H1 (cell line): ENCODE measurements at regions not wholly inside any gene's neighbourhood (a gene's known extent, or its start where the extent isn't known, plus 50 kb on each side); places are given as distances from the start of the nearest gene placed in this dataset.

Source experiments
- CTCF ChIA-PET: fragments of 300-600 bp; sonication (Branson Sonifier 250); formaldehyde crosslinking; loops from one replicate; lab custom pipeline; 2021; ENCODE audit not compliant: partially characterized antibody; lab: Charles Lee
- POLR2A ChIA-PET: fragments of 300-600 bp; sonication (Branson Sonifier 250); formaldehyde crosslinking; loops from one replicate; lab custom pipeline; 2021; ENCODE audit warnings: inconsistent platforms; ENCODE audit not compliant: partially characterized antibody; lab: Charles Lee
- DNase-seq, 2 experiments: peaks; one replicate each; pipeline versions ENCODE4 v3.0.0 to v3.0.0-alpha.2; 2010 to 2022; ENCODE audit warnings: low spot score in 2 of 2, low read depth in 1 of 2, mixed read lengths in 1 of 2
- FAIRE-seq: peaks from 2 replicates; lab custom pipeline; 2011; peaks lifted over from hg19 to GRCh38; lab: Jason Lieb, UNC
- H2AFZ ChIP-seq: 2 replicates; pipeline ENCODE4 v1.8.1; 2012; ENCODE audit warnings: low read length, inconsistent platforms
- H2AK5ac ChIP-seq: 2 replicates; pipeline ENCODE4 v1.6.1; 2013; ENCODE audit warnings: low read depth, low read length
- H2BK120ac ChIP-seq: replicated peaks from 2 replicates; pipeline ENCODE3; 2013; ENCODE audit warnings: low read depth, low read length, inconsistent platforms
- H2BK12ac ChIP-seq: 2 replicates; pipeline ENCODE4 v1.6.1; 2013; ENCODE audit warnings: low read depth, low read length
- H2BK15ac ChIP-seq: 2 replicates; pipeline ENCODE4 v1.6.1; 2013; ENCODE audit warnings: low read length
- H2BK20ac ChIP-seq: 2 replicates; pipeline ENCODE4 v1.6.1; 2013; ENCODE audit warnings: low read length
- H2BK5ac ChIP-seq: 2 replicates; pipeline ENCODE4 v1.6.1; 2013; ENCODE audit warnings: low read depth, low read length
- H3K14ac ChIP-seq: 2 replicates; pipeline ENCODE4 v1.6.1; 2013; ENCODE audit warnings: inconsistent platforms; ENCODE audit not compliant: insufficient read length
- H3K18ac ChIP-seq: 2 replicates; pipeline ENCODE4 v1.6.1; 2013; ENCODE audit warnings: low read length; ENCODE audit errors: extremely low read depth
- H3K23ac ChIP-seq: 2 replicates; pipeline ENCODE4 v1.6.1; 2013; ENCODE audit warnings: inconsistent platforms; ENCODE audit not compliant: insufficient read length
- H3K23me2 ChIP-seq: 2 replicates; pipeline ENCODE4 v1.6.1; 2013; ENCODE audit warnings: low read depth, low read length
- H3K27ac ChIP-seq: 2 replicates; pipeline ENCODE4 v1.6.1; 2011; ENCODE audit warnings: low read depth, low read length, inconsistent platforms
- H3K27me3 ChIP-seq, 4 experiments: replicated peaks in 1 of 4; 1 replicate in 1 of 4; 2 replicates in 3 of 4; pipeline versions ENCODE4 v1.6.1 to v1.8.1; 2011 to 2013; ENCODE audit warnings: low read length in 3 of 4, mild to moderate bottlenecking in 3 of 4, inconsistent platforms in 2 of 4, mixed read lengths in 2 of 4, moderate library complexity in 1 of 4; ENCODE audit not compliant: control insufficient read depth in 3 of 4, insufficient read depth in 3 of 4; ENCODE audit errors: extremely low read depth in 1 of 4
- H3K36me3 ChIP-seq, 4 experiments: 2 replicates each; pipeline versions ENCODE4 v1.6.1 to v1.8.1; 2011 to 2013; ENCODE audit warnings: mild to moderate bottlenecking in 4 of 4, low read length in 3 of 4, moderate library complexity in 2 of 4, control low read depth in 1 of 4, inconsistent platforms in 1 of 4; ENCODE audit not compliant: insufficient read depth in 4 of 4, control insufficient read depth in 2 of 4
- H3K4ac ChIP-seq: replicated peaks from 2 replicates; pipeline ENCODE3; 2013; ENCODE audit warnings: low read length, low read depth, mixed read lengths, inconsistent platforms; ENCODE audit not compliant: insufficient read length
- H3K4me1 ChIP-seq, 4 experiments: replicated peaks in 1 of 4; 1 replicate in 1 of 4; 2 replicates in 3 of 4; pipeline versions ENCODE4 v1.6.1 to v1.8.1; 2011 to 2013; ENCODE audit warnings: low read length in 3 of 4, inconsistent platforms in 2 of 4, mixed read lengths in 1 of 4; ENCODE audit not compliant: insufficient read depth in 4 of 4, control insufficient read depth in 3 of 4
- H3K4me2 ChIP-seq, 2 experiments: 2 replicates each; pipeline versions ENCODE4 v1.6.1 to v1.8.1; 2011 to 2013; ENCODE audit warnings: low read depth in 2 of 2, low read length in 2 of 2, control low read depth in 1 of 2, inconsistent platforms in 1 of 2, mild to moderate bottlenecking in 1 of 2; ENCODE audit not compliant: insufficient read depth in 1 of 2
- H3K4me3 ChIP-seq, 4 experiments: fragments of 200-600, 300-600 bp in 1 of 4; sonication (generic), shearing (Covaris generic), sonication (Bioruptor Twin) in 1 of 4; 2 replicates each; pipeline versions ENCODE4 v1.5.1 to v1.8.1; 2011 to 2016; ENCODE audit warnings: low read length in 4 of 4, low read depth in 3 of 4, control low read depth in 2 of 4, inconsistent platforms in 2 of 4, mild to moderate bottlenecking in 2 of 4, mixed read lengths in 1 of 4, moderate library complexity in 1 of 4; ENCODE audit not compliant: insufficient read depth in 2 of 4; ENCODE audit errors: extremely low read depth in 1 of 4
- H3K56ac ChIP-seq: replicated peaks from 2 replicates; pipeline ENCODE3; 2013; ENCODE audit warnings: low read depth, mild to moderate bottlenecking, mixed read lengths, low read length, inconsistent platforms; ENCODE audit not compliant: insufficient read length
- H3K79me1 ChIP-seq: 2 replicates; pipeline ENCODE4 v1.6.1; 2013; ENCODE audit warnings: low read depth, low read length, control low read depth
- H3K79me2 ChIP-seq, 2 experiments: 2 replicates each; pipeline versions ENCODE4 v1.6.1 to v1.8.1; 2012 to 2013; ENCODE audit warnings: low read length in 2 of 2, mild to moderate bottlenecking in 2 of 2, inconsistent platforms in 1 of 2; ENCODE audit not compliant: insufficient read depth in 2 of 2, control insufficient read depth in 1 of 2
- H3K9ac ChIP-seq, 4 experiments: replicated peaks in 1 of 4; 1 replicate in 1 of 4; 2 replicates in 3 of 4; pipeline versions ENCODE4 v1.6.1 to v1.8.1; 2011 to 2013; ENCODE audit warnings: low read depth in 3 of 4, low read length in 3 of 4, control low read depth in 2 of 4, mild to moderate bottlenecking in 2 of 4, moderate library complexity in 2 of 4, inconsistent platforms in 1 of 4; ENCODE audit errors: extremely low read depth in 1 of 4
- H3K9me3 ChIP-seq, 2 experiments: 2 replicates each; pipeline versions ENCODE4 v1.6.1 to v1.8.1; 2012 to 2013; ENCODE audit warnings: mild to moderate bottlenecking in 2 of 2, moderate library complexity in 2 of 2, control low read depth in 1 of 2, inconsistent platforms in 1 of 2, low read depth in 1 of 2, low read length in 1 of 2, mixed read lengths in 1 of 2; ENCODE audit not compliant: insufficient read depth in 2 of 2
- H4K20me1 ChIP-seq, 2 experiments: replicated peaks in 1 of 2; 2 replicates each; pipeline versions ENCODE3 to v1.8.1; 2011 to 2013; ENCODE audit warnings: inconsistent platforms in 2 of 2, low read length in 2 of 2, mild to moderate bottlenecking in 1 of 2; ENCODE audit not compliant: insufficient read depth in 2 of 2, control insufficient read depth in 1 of 2
- H4K5ac ChIP-seq: 2 replicates; pipeline ENCODE4 v1.6.1; 2013; ENCODE audit warnings: low read length, low read depth, mixed read lengths, inconsistent platforms; ENCODE audit not compliant: insufficient read length
- H4K8ac ChIP-seq: 2 replicates; pipeline ENCODE4 v1.8.0; 2013; ENCODE audit warnings: mild to moderate bottlenecking, moderate library complexity, low read length, inconsistent platforms; ENCODE audit not compliant: insufficient read depth; ENCODE audit errors: extremely low read depth
- H4K91ac ChIP-seq: replicated peaks from 2 replicates; pipeline ENCODE3; 2013; ENCODE audit warnings: low read length, mixed read lengths, inconsistent platforms; ENCODE audit not compliant: insufficient read length
- BCL11A ChIP-seq, 2 experiments: IDR thresholded peaks; one replicate each; pipeline ENCODE4 v1.6.1; 2011; ENCODE audit warnings: low read depth in 2 of 2, low read length in 2 of 2, mild to moderate bottlenecking in 2 of 2
- BRCA1 ChIP-seq: IDR thresholded peaks from 2 replicates; pipeline ENCODE4 v1.6.1; 2012; ENCODE audit warnings: low read depth, low read length, improper control_type of control experiment
- SIRT6 ChIP-seq: IDR thresholded peaks from one replicate; pipeline ENCODE4 v1.7.1; 2012; ENCODE audit warnings: low read length, inconsistent platforms
- WGBS, 2 experiments: shearing (Covaris generic) in 1 of 2; methylation state at CpG; one replicate each; pipeline versions ENCODE4 v1.1.6 to v1.1.7; 2013 to 2015; ENCODE audit warnings: low lambda C conversion rate in 2 of 2, mixed read lengths in 2 of 2, inconsistent platforms in 1 of 2, low coverage in 1 of 2, missing lambda C conversion rate in 1 of 2; ENCODE audit not compliant: insufficient replicate concordance in 2 of 2, insufficient coverage in 1 of 2, insufficient read length in 1 of 2; ENCODE audit errors: extremely low coverage in 1 of 2, missing lambda C conversion rate in 1 of 2; 5-methylcytosine and 5-hydroxymethylcytosine counted together

- no peak for TF ChIP-seq SIRT6
- no peak for TF ChIP-seq BRCA1
- no peak for TF ChIP-seq BCL11A (IDR thresholded peaks at IDR 0.05; ENCODE audit: low read depth in 2 of 2, low read length in 2 of 2)
- H2AK5ac ChIP-seq = no peak overlapping the region
- no peak overlapping the region for H3K4me3 ChIP-seq
- no peak overlapping the region for H3K14ac ChIP-seq
- H3K9me3 ChIP-seq = no peaks in the 10 kb centered on the region
- FAIRE-seq (no peak), DNase-seq (no peak)
- 86% methylated on average over 1 of the region's 17 CpGs; no CpG with 5 or more reads in 1 of the 2 experiments for WGBS, 2 experiments
- no peak overlapping the region for H2BK5ac ChIP-seq
- CTCF ChIA-PET = no interaction called here
- no peak overlapping the region for H2BK20ac ChIP-seq
- no peaks in the 10 kb centered on the region for H3K79me2 ChIP-seq
- no peak overlapping the region for H2BK12ac ChIP-seq
- H4K8ac ChIP-seq = no peak overlapping the region
- no peak overlapping the region for H4K91ac ChIP-seq
- no peak overlapping the region for H3K56ac ChIP-seq
- H2BK15ac ChIP-seq = no peak overlapping the region; the same call in 1 of the 2 replicates
- no peak overlapping the region for H4K5ac ChIP-seq
- POLR2A ChIA-PET = no interaction called here
- no peak overlapping the region for H3K27ac ChIP-seq
- H3K23ac ChIP-seq = no peak overlapping the region
- no peak overlapping the region; a peak in 1 of 7 replicates for H3K9ac ChIP-seq
- H3K79me1 ChIP-seq = no peaks in the 10 kb centered on the region
- H3K27me3 ChIP-seq = peaks cover 0 to 2% (median 0%) of the 10 kb centered on the region in 4 experiments; a peak in 1 of 7 replicates
- H2BK120ac ChIP-seq = no peak overlapping the region
- H4K20me1 ChIP-seq = no peaks in the 10 kb centered on the region
- H2AFZ ChIP-seq = no peak overlapping the region
- no peaks in the 10 kb centered on the region for H3K36me3 ChIP-seq
- H3K4me2 ChIP-seq = no peak overlapping the region
- peaks cover 0 to 11% (median 0%) of the 10 kb centered on the region in 4 experiments; a peak in 2 of 7 replicates for H3K4me1 ChIP-seq
- H3K23me2 ChIP-seq = 0 out of 2 replicates have a peak, but pooled peaks cover 1% of the 10 kb centered on the region
- H3K4ac ChIP-seq = no peak overlapping the region
- H3K18ac ChIP-seq = no peak overlapping the region
These were observed 80.5 kb downstream of the YTHDF1 start for GRCh38 chr20:63135411-63135810.
